ENCODE measurements at regions not wholly inside any gene's neighbourhood (a gene's known extent, or its start where the extent isn't known, plus 50 kb on each side); places are given as distances from the start of the nearest gene placed in this dataset.
"Not testable (repeated sequence)": the region's sequence is repeated elsewhere in the genome, so short reads cannot be mapped to it uniquely, and the experiment has no call there.

DNA sequence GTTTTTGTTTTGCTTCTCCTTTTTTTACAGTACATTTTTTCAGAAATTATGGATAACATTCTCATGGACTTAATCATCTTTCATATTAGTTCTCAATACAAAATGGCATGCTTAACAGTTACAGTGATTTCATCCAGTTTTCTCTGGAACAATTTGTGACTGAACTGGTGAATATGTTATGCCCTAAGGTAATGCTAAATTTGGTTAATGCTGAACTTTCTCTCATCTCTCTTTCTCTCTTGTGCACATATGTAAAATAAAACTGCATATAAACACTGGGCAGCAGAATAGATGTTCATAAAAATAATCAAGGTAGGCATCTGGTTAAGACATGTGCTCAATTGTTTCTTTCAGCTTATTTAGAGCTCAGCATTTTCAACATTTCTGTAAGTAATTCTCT is 196.3 kb upstream of the TMEFF2 start:
- DNase-seq (ENCODE audit: low spot score): no peak
- TF ChIP-seq CTCF (conservative IDR thresholded peaks at IDR 0.05; ENCODE audit: low read length) (no peak), EZH2phosphoT487 (IDR thresholded peaks at IDR 0.05; ENCODE audit: borderline replicate concordance, low read depth, low read length) (no peak)
- no TSS peak for BruUV-seq (replicated peaks)
- Histone ChIP-seq H3K9me2 (ENCODE audit: insufficient read depth, low read length) (no peaks in the 10 kb centered on the region), H3K79me2 (ENCODE audit: insufficient read depth, low read depth, low read length) (no peaks in the 10 kb centered on the region), H3K4me3 (ENCODE audit: low read depth, low read length, poor library complexity, severe bottlenecking) (no peak overlapping the region), H4K20me1 (ENCODE audit: insufficient read depth, low read length) (no peaks in the 10 kb centered on the region), H3K36me3 (ENCODE audit: insufficient read depth, low read length) (no peaks in the 10 kb centered on the region), H3K27ac (ENCODE audit: low read depth, low read length, poor library complexity, severe bottlenecking) (no peak overlapping the region), H3K4me1 (ENCODE audit: insufficient read depth, low read length, poor library complexity, severe bottlenecking) (no peaks in the 10 kb centered on the region), H2AFZ (ENCODE audit: low read length) (no peak overlapping the region), H3K9me3 (ENCODE audit: low read length) (no peaks in the 10 kb centered on the region), H3K4me2 (ENCODE audit: low read length) (no peak overlapping the region)
- intact Hi-C loops (cut with micrococcal nuclease; ENCODE audit: unreplicated experiment): no loop called here
- ChIA-PET POLR2A (interaction anchor here (0.7 kb wide), 1 partner anchor 1013 kb away, joined by 3 read pairs; no protein-coding TSS in a partner anchor), CTCF (ENCODE audit: unreplicated experiment) (no interaction called here)

DNA sequence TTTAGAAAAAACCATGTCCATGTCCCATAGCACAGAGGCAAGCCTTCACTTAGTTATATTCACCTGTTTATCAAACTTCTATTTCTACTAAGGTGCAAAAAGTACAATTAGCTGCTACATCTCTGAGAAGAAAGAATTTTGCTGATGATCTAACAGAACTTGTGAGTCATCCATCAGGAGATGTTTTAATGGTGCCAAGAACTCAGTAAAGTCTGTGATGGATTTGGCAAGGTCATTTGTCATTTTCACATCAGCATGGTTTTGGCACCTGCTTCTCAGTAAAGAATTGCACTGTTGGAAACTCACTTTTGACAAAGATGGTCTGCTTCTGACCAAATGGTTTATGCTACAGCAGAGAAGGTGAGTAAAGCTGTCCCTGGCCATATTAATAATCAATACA is 195.7 kb upstream of the TMEFF2 start:
- CTCF ChIA-PET (ENCODE audit: unreplicated experiment): no interaction called here
- H3K79me2 ChIP-seq (ENCODE audit: insufficient read depth, low read depth, low read length): no peaks in the 10 kb centered on the region
- no peak overlapping the region for H3K27ac ChIP-seq (ENCODE audit: low read depth, low read length, poor library complexity, severe bottlenecking)
- DNase-seq (ENCODE audit: low spot score): no peak
- intact Hi-C loops (cut with micrococcal nuclease; ENCODE audit: unreplicated experiment): no loop called here
- no TSS peak for BruUV-seq (replicated peaks)
- no peak overlapping the region for H3K4me3 ChIP-seq (ENCODE audit: low read depth, low read length, poor library complexity, severe bottlenecking)
- no peaks in the 10 kb centered on the region for H3K9me3 ChIP-seq (ENCODE audit: low read length)
- no peaks in the 10 kb centered on the region for H3K4me1 ChIP-seq (ENCODE audit: insufficient read depth, low read length, poor library complexity, severe bottlenecking)
- no peaks in the 10 kb centered on the region for H4K20me1 ChIP-seq (ENCODE audit: insufficient read depth, low read length)
- H3K9me2 ChIP-seq (ENCODE audit: insufficient read depth, low read length): no peaks in the 10 kb centered on the region
- POLR2A ChIA-PET: no interaction called here
- H3K36me3 ChIP-seq (ENCODE audit: insufficient read depth, low read length): no peaks in the 10 kb centered on the region
- TF ChIP-seq EZH2phosphoT487 (IDR thresholded peaks at IDR 0.05; ENCODE audit: borderline replicate concordance, low read depth, low read length): no peak
- no peak for TF ChIP-seq CTCF (conservative IDR thresholded peaks at IDR 0.05; ENCODE audit: low read length)
- H2AFZ ChIP-seq (ENCODE audit: low read length): no peak overlapping the region
- H3K4me2 ChIP-seq (ENCODE audit: low read length): no peak overlapping the region

- POLR2A ChIA-PET; H3K36me3 ChIP-seq (ENCODE audit: insufficient read depth, low read length); H3K27ac ChIP-seq (ENCODE audit: low read depth, low read length, poor library complexity, severe bottlenecking); H4K20me1 ChIP-seq (ENCODE audit: insufficient read depth, low read length); H3K4me2 ChIP-seq (ENCODE audit: low read length); H3K9me3 ChIP-seq (ENCODE audit: low read length); intact Hi-C loops (cut with micrococcal nuclease; ENCODE audit: unreplicated experiment); CTCF ChIA-PET (ENCODE audit: unreplicated experiment); DNase-seq (ENCODE audit: low spot score); H3K4me1 ChIP-seq (ENCODE audit: insufficient read depth, low read length, poor library complexity, severe bottlenecking); H3K4me3 ChIP-seq (ENCODE audit: low read depth, low read length, poor library complexity, severe bottlenecking); H3K9me2 ChIP-seq (ENCODE audit: insufficient read depth, low read length); BruUV-seq (replicated peaks); H3K79me2 ChIP-seq (ENCODE audit: insufficient read depth, low read depth, low read length); H2AFZ ChIP-seq (ENCODE audit: low read length): not testable (repeated sequence)
These were observed 189.5 kb upstream of the TMEFF2 start for GRCh38 chr2:192384191-192384590.
